ENCODE measurements at regions not wholly inside any gene's neighbourhood (a gene's known extent, or its start where the extent isn't known, plus 50 kb on each side); places are given as distances from the start of the nearest gene placed in this dataset. TPM values are rescaled to one million over a fixed set of nuclear protein-coding genes. Genes with fewer than 3 reads are reported as not detected.

- DNase-seq (ENCODE audit: low read depth) = no peak
- ChIA-PET POLR2A (no interaction called here), CTCF (interaction anchor here (0.5 to 1.0 kb wide), 2 partner anchors 10 to 850 kb away, joined by 3 read pairs; no protein-coding TSS in a partner anchor)
- no peaks in the 10 kb centered on the region for H3K27me3 ChIP-seq (ENCODE audit: control insufficient read depth, insufficient read depth, low read length)
- no peak for TF ChIP-seq CTCF (IDR thresholded peaks at IDR 0.05; ENCODE audit: insufficient read depth, low read depth, low read length)
- no peaks in the 10 kb centered on the region for H3K36me3 ChIP-seq (ENCODE audit: control insufficient read depth, insufficient read depth, low read length)
- H3K4me3 ChIP-seq (ENCODE audit: low read depth, low read length) = no peak overlapping the region
Observed at GRCh38 chr20:16637797-16638196, 64.5 kb upstream of the KIF16B start.

- ChIA-PET CTCF (no interaction called here), POLR2A (no interaction called here)
- TF ChIP-seq CTCF (IDR thresholded peaks at IDR 0.05; ENCODE audit: insufficient read depth, low read depth, low read length) = no peak
- H3K4me3 ChIP-seq (ENCODE audit: low read depth, low read length) = no peak overlapping the region
- no peaks in the 10 kb centered on the region for H3K27me3 ChIP-seq (ENCODE audit: control insufficient read depth, insufficient read depth, low read length)
- H3K36me3 ChIP-seq (ENCODE audit: control insufficient read depth, insufficient read depth, low read length) = no peaks in the 10 kb centered on the region
- no peak for DNase-seq (ENCODE audit: low read depth)
Observed at GRCh38 chr20:16626849-16627248, 53.6 kb upstream of the KIF16B start.

- no peak for TF ChIP-seq CTCF (IDR thresholded peaks at IDR 0.05; ENCODE audit: insufficient read depth, low read depth, low read length)
- no peaks in the 10 kb centered on the region for H3K36me3 ChIP-seq (ENCODE audit: control insufficient read depth, insufficient read depth, low read length)
- ChIA-PET POLR2A (no interaction called here), CTCF (no interaction called here)
- no peak for DNase-seq (ENCODE audit: low read depth)
- no peak overlapping the region for H3K4me3 ChIP-seq (ENCODE audit: low read depth, low read length)
- H3K27me3 ChIP-seq (ENCODE audit: control insufficient read depth, insufficient read depth, low read length) = no peaks in the 10 kb centered on the region
Observed at GRCh38 chr20:16624106-16624505, 50.9 kb upstream of the KIF16B start.

Small RNA genes in the stretch of these regions (small RNA-seq; reads per million reads assigned to genes)
- gene RF00019 (ENCODE audit: insufficient read length, low read depth, low replicate concordance) = not detected

Measured in BJ (cell line).